GM23338 (cell line): ENCODE measurements at regions not wholly inside any gene's neighbourhood (a gene's known extent, or its start where the extent isn't known, plus 50 kb on each side); places are given as distances from the start of the nearest gene placed in this dataset.

ENCODE experiments used
- ATAC-seq: fragments of 200-7000 bp; cut with Tn5 transposase; 3 replicates; pipeline ENCODE4 v1.9.1; 2020
- DNase-seq: peaks from one replicate; pipeline ENCODE4 v3.0.0-alpha.2; 2015; ENCODE audit warnings: low spot score
- H2AFZ ChIP-seq: fragments of 200-600 bp; sonication (generic); 2 replicates; pipeline ENCODE4 v1.8.0; 2016; ENCODE audit warnings: antibody characterized with exemption, mild to moderate bottlenecking, moderate library complexity
- H3F3A ChIP-seq: fragments of 200-600 bp; sonication (generic); replicated peaks from 2 replicates; pipeline ENCODE4 v1.8.0; 2017; ENCODE audit warnings: antibody characterized with exemption, mixed run types, low read depth
- H3K27ac ChIP-seq: fragments of 200-600 bp; sonication (generic); 2 replicates; pipeline ENCODE4 v1.6.1; 2016; ENCODE audit warnings: low read depth
- H3K27me3 ChIP-seq: fragments of 200-600 bp; sonication (generic); 2 replicates; pipeline ENCODE4 v1.8.0; 2016; ENCODE audit warnings: mild to moderate bottlenecking, mixed run types, moderate library complexity; ENCODE audit not compliant: insufficient read depth
- H3K36me3 ChIP-seq: fragments of 200-600 bp; sonication (generic); 2 replicates; pipeline ENCODE4 v1.8.0; 2016; ENCODE audit warnings: mild to moderate bottlenecking; ENCODE audit not compliant: insufficient read depth
- H3K4me1 ChIP-seq: fragments of 200-600 bp; sonication (generic); 2 replicates; pipeline ENCODE4 v1.8.0; 2016; ENCODE audit warnings: mild to moderate bottlenecking, moderate library complexity; ENCODE audit not compliant: insufficient read depth
- H3K4me2 ChIP-seq: fragments of 200-600 bp; sonication (generic); 2 replicates; pipeline ENCODE4 v1.7.1; 2017; ENCODE audit warnings: mixed run types
- H3K4me3 ChIP-seq: fragments of 200-600 bp; sonication (generic); 2 replicates; pipeline ENCODE4 v1.6.1; 2016; ENCODE audit warnings: mixed run types
- H3K79me2 ChIP-seq: fragments of 200-600 bp; sonication (generic); replicated peaks from 2 replicates; pipeline ENCODE4 v1.8.0; 2017; ENCODE audit warnings: mild to moderate bottlenecking; ENCODE audit not compliant: insufficient read depth
- H3K9me2 ChIP-seq: fragments of 200-600 bp; sonication (generic); 2 replicates; pipeline ENCODE4 v1.8.0; 2017; ENCODE audit not compliant: insufficient read depth
- H4K20me1 ChIP-seq: fragments of 200-600 bp; sonication (generic); replicated peaks from 2 replicates; pipeline ENCODE4 v1.8.0; 2017; ENCODE audit warnings: mild to moderate bottlenecking; ENCODE audit not compliant: insufficient read depth
- H3K27ac Mint-ChIP-seq: 2 replicates; pipeline ENCODE4 v1.8.0; 2020; ENCODE audit warnings: inconsistent platforms, mild to moderate bottlenecking, moderate library complexity, mixed read lengths
- H3K27me3 Mint-ChIP-seq: 3 replicates; pipeline ENCODE4 v1.8.0; 2022; ENCODE audit warnings: low read depth, mild to moderate bottlenecking, moderate library complexity, mixed read lengths, inconsistent platforms; ENCODE audit not compliant: insufficient read depth, poor library complexity
- H3K36me3 Mint-ChIP-seq: 3 replicates; pipeline ENCODE4 v1.8.0; 2021; ENCODE audit warnings: low read depth, mild to moderate bottlenecking, inconsistent platforms, moderate library complexity, mixed read lengths
- H3K4me1 Mint-ChIP-seq: 3 replicates; pipeline ENCODE4 v1.8.0; 2020; ENCODE audit warnings: mild to moderate bottlenecking, inconsistent platforms, mixed read lengths
- H3K4me3 Mint-ChIP-seq: 3 replicates; pipeline ENCODE4 v1.8.0; 2021; ENCODE audit warnings: moderate library complexity, mild to moderate bottlenecking, inconsistent platforms, mixed read lengths
- H3K9me3 Mint-ChIP-seq: 3 replicates; pipeline ENCODE4 v1.8.0; 2020; ENCODE audit warnings: moderate library complexity, mild to moderate bottlenecking, inconsistent platforms, mixed read lengths
- CREB1 ChIP-seq: fragments of 250-450 bp; sonication (Bioruptor Pico); IDR thresholded peaks from 2 replicates; pipeline ENCODE4 v1.5.0; 2020; ENCODE audit warnings: low read depth, mild to moderate bottlenecking, moderate library complexity
- EZH2 ChIP-seq: fragments of 200-600 bp; sonication (generic); IDR thresholded peaks from one replicate; pipeline ENCODE4 v1.8.0; 2017; ENCODE audit warnings: antibody characterized with exemption, mild to moderate bottlenecking, low read depth; ENCODE audit not compliant: unreplicated experiment
- EZH2phosphoT487 ChIP-seq: fragments of 200-600 bp; sonication (generic); IDR thresholded peaks from one replicate; pipeline ENCODE4 v1.8.1; 2018; ENCODE audit warnings: antibody characterized with exemption; ENCODE audit not compliant: unreplicated experiment
- POLR2AphosphoS5 ChIP-seq: IDR thresholded peaks from 2 replicates; pipeline ENCODE4 v1.6.1; 2016; ENCODE audit warnings: antibody characterized with exemption, low read depth
- STAT1 ChIP-seq: IDR thresholded peaks from one replicate; pipeline ENCODE4 v1.6.1; 2016; ENCODE audit warnings: antibody characterized with exemption; ENCODE audit not compliant: unreplicated experiment
- ZNF114 ChIP-seq: fragments of 250-450 bp; sonication (Bioruptor Pico); IDR thresholded peaks from 2 replicates; pipeline ENCODE4 v1.5.0; 2020; ENCODE audit warnings: mild to moderate bottlenecking, moderate library complexity
- ZNF331 ChIP-seq: fragments of 250-450 bp; sonication (Bioruptor Pico); IDR thresholded peaks from 2 replicates; pipeline ENCODE4 v1.5.0; 2020; ENCODE audit warnings: low read depth, mild to moderate bottlenecking, moderate library complexity
- TF ChIP-seq, protein P1 (sequence below): IDR thresholded peaks from 2 replicates; pipeline ENCODE4 v1.6.1; 2016; ENCODE audit warnings: antibody characterized with exemption
- TF ChIP-seq, protein P2 (sequence below): fragments of 250-450 bp; sonication (Bioruptor Pico); IDR thresholded peaks from 2 replicates; pipeline ENCODE4 v1.5.0; 2020; ENCODE audit warnings: mild to moderate bottlenecking, moderate library complexity

DNA sequence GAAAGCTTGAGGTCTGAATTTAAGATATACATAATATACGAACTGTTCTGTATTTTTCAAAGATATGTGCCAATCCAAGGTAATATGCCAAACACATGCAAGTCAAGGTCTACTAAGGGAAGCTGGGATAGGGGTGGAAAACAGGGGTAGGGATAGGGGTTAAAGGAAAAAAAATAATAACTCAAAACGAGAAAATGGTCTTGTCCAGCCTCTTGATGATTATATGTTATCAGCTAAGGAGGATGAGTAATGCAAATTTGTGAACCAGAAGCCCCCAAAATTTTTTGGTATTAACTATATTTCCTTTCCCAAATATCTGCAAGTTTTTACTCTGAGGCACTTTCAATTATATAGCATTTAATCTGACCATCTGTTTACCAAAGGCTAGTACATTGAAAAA, 219.3 kb downstream of the ZEB2 start:
- Histone ChIP-seq H2AFZ (no peak overlapping the region), H3F3A (no peaks in the 10 kb centered on the region), H3K9me2 (no peaks in the 10 kb centered on the region), H3K79me2 (peaks cover 29% of the 10 kb centered on the region), H4K20me1 (no peaks in the 10 kb centered on the region), H3K36me3 (no peaks in the 10 kb centered on the region), H3K4me2 (no peak overlapping the region), H3K27me3 (no peaks in the 10 kb centered on the region), H3K27ac (no peak overlapping the region), H3K4me3 (no peak overlapping the region), H3K4me1 (no peaks in the 10 kb centered on the region)
- Mint-ChIP-seq H3K27me3 (no peaks in the 10 kb centered on the region), H3K9me3 (no peaks in the 10 kb centered on the region), H3K27ac (no peak overlapping the region), H3K36me3 (no peaks in the 10 kb centered on the region), H3K4me3 (no peak overlapping the region), H3K4me1 (peaks cover 4% of the 10 kb centered on the region; the same call in 2 of the 3 replicates)
- ATAC-seq (no peak), DNase-seq (no peak)
- TF ChIP-seq, protein P1, sequence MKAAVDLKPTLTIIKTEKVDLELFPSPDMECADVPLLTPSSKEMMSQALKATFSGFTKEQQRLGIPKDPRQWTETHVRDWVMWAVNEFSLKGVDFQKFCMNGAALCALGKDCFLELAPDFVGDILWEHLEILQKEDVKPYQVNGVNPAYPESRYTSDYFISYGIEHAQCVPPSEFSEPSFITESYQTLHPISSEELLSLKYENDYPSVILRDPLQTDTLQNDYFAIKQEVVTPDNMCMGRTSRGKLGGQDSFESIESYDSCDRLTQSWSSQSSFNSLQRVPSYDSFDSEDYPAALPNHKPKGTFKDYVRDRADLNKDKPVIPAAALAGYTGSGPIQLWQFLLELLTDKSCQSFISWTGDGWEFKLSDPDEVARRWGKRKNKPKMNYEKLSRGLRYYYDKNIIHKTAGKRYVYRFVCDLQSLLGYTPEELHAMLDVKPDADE, result no peak
- TF ChIP-seq POLR2AphosphoS5 (no peak), CREB1 (no peak), ZNF114 (CRISPR knock-in tag) (no peak), EZH2phosphoT487 (no peak), EZH2 (no peak), ZNF331 (CRISPR knock-in tag) (no peak), STAT1 (no peak)
- TF ChIP-seq, protein P2, sequence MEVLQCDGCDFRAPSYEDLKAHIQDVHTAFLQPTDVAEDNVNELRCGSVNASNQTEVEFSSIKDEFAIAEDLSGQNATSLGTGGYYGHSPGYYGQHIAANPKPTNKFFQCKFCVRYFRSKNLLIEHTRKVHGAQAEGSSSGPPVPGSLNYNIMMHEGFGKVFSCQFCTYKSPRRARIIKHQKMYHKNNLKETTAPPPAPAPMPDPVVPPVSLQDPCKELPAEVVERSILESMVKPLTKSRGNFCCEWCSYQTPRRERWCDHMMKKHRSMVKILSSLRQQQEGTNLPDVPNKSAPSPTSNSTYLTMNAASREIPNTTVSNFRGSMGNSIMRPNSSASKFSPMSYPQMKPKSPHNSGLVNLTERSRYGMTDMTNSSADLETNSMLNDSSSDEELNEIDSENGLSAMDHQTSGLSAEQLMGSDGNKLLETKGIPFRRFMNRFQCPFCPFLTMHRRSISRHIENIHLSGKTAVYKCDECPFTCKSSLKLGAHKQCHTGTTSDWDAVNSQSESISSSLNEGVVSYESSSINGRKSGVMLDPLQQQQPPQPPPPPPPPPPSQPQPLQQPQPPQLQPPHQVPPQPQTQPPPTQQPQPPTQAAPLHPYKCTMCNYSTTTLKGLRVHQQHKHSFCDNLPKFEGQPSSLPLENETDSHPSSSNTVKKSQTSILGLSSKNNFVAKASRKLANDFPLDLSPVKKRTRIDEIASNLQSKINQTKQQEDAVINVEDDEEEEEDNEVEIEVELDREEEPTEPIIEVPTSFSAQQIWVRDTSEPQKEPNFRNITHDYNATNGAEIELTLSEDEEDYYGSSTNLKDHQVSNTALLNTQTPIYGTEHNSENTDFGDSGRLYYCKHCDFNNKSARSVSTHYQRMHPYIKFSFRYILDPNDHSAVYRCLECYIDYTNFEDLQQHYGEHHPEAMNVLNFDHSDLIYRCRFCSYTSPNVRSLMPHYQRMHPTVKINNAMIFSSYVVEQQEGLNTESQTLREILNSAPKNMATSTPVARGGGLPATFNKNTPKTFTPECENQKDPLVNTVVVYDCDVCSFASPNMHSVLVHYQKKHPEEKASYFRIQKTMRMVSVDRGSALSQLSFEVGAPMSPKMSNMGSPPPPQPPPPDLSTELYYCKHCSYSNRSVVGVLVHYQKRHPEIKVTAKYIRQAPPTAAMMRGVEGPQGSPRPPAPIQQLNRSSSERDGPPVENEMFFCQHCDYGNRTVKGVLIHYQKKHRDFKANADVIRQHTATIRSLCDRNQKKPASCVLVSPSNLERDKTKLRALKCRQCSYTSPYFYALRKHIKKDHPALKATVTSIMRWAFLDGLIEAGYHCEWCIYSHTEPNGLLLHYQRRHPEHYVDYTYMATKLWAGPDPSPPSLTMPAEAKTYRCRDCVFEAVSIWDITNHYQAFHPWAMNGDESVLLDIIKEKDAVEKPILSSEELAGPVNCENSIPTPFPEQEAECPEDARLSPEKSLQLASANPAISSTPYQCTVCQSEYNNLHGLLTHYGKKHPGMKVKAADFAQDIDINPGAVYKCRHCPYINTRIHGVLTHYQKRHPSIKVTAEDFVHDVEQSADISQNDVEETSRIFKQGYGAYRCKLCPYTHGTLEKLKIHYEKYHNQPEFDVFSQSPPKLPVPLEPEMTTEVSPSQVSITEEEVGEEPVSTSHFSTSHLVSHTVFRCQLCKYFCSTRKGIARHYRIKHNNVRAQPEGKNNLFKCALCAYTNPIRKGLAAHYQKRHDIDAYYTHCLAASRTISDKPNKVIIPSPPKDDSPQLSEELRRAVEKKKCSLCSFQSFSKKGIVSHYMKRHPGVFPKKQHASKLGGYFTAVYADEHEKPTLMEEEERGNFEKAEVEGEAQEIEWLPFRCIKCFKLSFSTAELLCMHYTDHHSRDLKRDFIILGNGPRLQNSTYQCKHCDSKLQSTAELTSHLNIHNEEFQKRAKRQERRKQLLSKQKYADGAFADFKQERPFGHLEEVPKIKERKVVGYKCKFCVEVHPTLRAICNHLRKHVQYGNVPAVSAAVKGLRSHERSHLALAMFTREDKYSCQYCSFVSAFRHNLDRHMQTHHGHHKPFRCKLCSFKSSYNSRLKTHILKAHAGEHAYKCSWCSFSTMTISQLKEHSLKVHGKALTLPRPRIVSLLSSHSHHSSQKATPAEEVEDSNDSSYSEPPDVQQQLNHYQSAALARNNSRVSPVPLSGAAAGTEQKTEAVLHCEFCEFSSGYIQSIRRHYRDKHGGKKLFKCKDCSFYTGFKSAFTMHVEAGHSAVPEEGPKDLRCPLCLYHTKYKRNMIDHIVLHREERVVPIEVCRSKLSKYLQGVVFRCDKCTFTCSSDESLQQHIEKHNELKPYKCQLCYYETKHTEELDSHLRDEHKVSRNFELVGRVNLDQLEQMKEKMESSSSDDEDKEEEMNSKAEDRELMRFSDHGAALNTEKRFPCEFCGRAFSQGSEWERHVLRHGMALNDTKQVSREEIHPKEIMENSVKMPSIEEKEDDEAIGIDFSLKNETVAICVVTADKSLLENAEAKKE, result no peak
